Right forelimb (tissue), 1 donor: ENCODE measurements at regions not wholly inside any gene's neighbourhood (a gene's known extent, or its start where the extent isn't known, plus 50 kb on each side); places are given as distances from the start of the nearest gene placed in this dataset.
"Not testable (repeated sequence)": the region's sequence is repeated elsewhere in the genome, so short reads cannot be mapped to it uniquely, and the experiment has no call there.

ENCODE experiments used
- DNase-seq: peaks from one replicate; pipeline ENCODE4 v3.0.0-alpha.2; 2018

- DNase-seq: no peak
Observed at GRCh38 chr2:52343706-52344266, 1311.9 kb upstream of the NRXN1 start.

DNA sequence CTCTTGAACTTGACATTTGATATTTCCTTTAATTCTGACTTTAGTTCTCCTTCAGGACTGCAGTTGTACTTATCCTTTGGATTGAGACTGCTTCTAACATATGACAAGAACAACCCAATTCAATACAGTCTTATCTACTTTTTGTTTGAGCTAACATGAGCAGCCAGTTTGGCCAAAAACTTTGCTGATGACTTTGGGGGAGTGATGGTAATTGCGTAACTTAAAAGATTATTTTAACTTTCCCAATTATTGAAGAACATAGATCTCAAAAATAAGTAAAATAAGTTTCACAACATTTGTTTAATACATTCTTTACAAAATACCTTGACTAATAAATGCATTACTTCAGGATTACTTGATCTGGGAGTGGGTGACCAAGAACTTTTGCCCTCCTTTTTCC is 1311.1 kb upstream of the NRXN1 start:
- DNase-seq: no peak

- no peak for DNase-seq
Observed at GRCh38 chr2:52342458-52342857, 1310.5 kb upstream of the NRXN1 start.

- DNase-seq: no peak
Observed at GRCh38 chr2:52341732-52342131, 1309.8 kb upstream of the NRXN1 start.

DNA sequence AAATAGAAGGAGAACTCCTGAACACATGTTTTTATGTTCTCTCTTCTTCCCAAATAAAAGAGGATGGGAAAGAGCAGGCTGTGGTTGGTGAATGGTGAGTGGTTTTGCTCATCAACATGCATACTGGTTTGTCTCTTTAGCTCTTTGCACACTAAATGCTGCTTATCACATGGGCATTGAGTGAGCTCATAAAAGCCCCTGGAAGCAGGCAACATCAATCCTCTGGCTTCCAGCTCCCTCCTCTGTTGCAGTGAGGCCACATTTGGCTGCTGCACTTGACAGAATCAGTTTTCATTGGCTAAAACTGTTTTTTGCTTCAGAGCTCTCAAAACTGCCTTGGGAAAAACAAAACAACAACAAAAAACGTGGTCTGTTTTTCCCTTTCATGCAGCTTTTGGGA is 1308.2 kb upstream of the NRXN1 start:
- peak; percentile 48 for DNase-seq

DNA sequence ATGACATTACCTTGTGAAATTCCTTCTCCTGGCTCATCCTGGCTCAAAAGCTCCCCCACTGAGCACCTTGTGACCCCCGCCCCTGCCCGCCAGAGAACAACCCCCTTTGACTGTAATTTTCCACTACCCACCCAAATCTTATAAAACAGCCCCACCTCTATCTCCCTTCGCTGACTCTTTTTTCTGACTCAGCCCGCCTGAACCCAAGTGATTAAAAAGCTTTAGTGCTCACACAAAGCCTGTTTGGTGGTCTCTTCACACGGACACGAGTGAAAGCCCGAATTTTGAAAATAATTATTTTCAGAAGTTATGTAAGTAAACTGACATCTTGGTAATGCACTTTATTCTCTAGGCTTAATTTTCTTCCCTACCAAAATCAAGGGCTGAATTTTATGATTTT is 1305.9 kb upstream of the NRXN1 start:
- DNase-seq: not testable (repeated sequence)

GRCh38 chr2:52336951-52337350 is 1305.0 kb upstream of the NRXN1 start:
- DNase-seq: no peak

DNA sequence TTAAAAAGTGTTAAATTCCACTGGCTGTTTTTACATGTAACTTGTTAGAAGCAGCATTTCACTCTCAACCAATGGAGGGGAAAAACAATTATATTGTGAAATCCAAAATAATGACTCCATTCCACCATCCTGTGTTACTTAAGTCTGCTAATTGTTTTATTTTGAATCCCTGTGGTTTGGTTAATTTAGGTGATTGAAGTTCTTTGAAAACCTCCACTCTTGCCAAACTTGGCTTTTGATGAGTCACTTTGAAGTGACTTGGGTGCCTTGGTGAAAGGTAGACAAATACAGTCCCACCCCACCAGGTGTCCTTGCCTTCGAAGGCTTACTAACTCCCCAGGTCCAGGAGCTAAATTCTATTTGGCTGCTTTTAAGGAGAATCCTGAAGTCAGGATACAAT is 1303.8 kb upstream of the NRXN1 start:
- no peak for DNase-seq

GRCh38 chr2:52334185-52334584 is 1302.3 kb upstream of the NRXN1 start:
- DNase-seq: no peak

GRCh38 chr2:52327641-52328040 is 1295.7 kb upstream of the NRXN1 start:
- no peak for DNase-seq

GRCh38 chr2:52314231-52314630 is 1282.3 kb upstream of the NRXN1 start:
- no peak for DNase-seq

- DNase-seq: no peak
Observed at GRCh38 chr2:52312486-52312885, 1280.6 kb upstream of the NRXN1 start.

DNA sequence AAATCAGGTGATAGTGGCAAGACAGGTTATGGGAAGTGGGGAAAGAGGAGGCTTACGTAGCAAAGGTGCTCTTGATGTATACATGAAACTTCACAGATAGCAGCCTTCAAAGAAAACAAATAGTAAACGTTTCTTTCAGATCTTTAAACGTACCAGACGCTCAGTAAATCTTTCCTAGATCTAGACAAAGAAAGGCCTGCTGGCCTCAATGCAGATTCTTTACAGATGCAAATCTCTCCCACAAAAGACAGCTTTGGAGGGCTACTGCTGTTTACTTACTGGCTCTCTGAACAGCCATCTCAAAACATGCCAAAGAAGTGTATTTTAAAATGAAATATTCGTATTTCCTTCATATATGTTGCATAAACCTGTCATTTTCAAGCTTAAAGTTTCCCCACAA is 1279.9 kb upstream of the NRXN1 start:
- no peak for DNase-seq

- DNase-seq: no peak
Observed at GRCh38 chr2:52308156-52308555, 1276.2 kb upstream of the NRXN1 start.

- no peak for DNase-seq
Observed at GRCh38 chr2:52294628-52295027, 1262.7 kb upstream of the NRXN1 start.

GRCh38 chr2:52292801-52293200 is 1260.9 kb upstream of the NRXN1 start:
- DNase-seq: no peak

GRCh38 chr2:52289741-52290140 is 1257.8 kb upstream of the NRXN1 start:
- no peak for DNase-seq

DNA sequence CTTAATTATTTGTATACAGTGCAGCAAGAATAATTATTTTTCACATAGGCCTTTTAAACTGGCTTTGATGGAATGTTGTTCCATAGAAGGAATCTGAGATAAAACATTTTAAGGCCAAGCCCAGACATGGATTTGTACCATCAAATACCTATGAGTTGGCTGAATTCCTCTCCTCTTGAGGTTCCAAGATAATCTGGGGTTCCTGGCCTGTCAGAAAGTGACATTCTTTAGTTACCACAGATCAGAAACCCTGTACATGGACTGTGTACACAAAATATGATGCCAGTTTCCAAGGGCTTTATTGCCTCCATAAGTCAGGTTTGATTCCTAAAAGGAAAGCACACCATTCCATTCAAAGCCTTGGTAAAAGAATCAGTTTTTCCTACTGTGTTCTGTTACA is 1256.7 kb upstream of the NRXN1 start:
- no peak for DNase-seq

- no peak for DNase-seq
Observed at GRCh38 chr2:52269696-52270485, 1238.0 kb upstream of the NRXN1 start.

- no peak for DNase-seq
Observed at GRCh38 chr2:52264911-52265310, 1233.0 kb upstream of the NRXN1 start.

DNA sequence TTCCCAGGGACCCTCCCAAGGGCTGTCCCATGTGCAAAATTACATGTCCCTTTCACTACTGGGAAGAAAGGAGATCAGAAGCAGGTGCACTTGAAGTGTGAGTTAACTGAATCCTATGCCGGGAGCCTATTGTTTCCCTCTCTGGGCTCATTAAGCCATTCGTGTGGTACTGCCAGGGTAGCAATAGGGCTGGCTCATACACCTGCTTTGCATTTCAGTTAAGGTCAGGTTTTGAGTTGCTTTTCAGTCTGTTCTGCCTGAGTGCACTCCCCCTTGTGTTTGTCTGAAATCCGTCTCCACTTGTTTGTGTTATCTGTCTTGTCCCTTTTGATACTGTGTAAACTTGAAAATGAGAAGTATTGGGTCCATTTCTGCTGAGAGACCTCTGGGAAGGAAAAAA is 1232.6 kb upstream of the NRXN1 start:
- DNase-seq: no peak

DNA sequence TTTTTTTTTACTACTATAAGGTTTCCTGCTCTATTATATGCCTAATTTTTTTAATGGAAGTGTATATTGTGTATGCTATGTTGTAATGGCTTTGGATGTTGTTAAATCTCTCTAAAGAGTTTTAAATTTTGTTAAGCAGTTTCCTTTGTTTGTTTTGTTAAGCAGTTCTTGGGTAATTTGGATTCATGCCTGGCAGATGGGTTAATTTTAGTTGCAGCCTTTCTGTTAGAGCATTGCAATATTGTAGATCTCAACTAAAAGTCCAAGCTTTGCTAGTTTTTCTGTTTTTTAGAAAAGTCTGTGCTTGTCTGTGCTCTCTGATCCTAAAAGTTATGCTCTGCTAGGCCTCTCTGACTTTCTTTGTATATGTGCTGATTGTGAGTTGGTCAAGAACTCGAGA is 1229.0 kb upstream of the NRXN1 start:
- no peak for DNase-seq

DNA sequence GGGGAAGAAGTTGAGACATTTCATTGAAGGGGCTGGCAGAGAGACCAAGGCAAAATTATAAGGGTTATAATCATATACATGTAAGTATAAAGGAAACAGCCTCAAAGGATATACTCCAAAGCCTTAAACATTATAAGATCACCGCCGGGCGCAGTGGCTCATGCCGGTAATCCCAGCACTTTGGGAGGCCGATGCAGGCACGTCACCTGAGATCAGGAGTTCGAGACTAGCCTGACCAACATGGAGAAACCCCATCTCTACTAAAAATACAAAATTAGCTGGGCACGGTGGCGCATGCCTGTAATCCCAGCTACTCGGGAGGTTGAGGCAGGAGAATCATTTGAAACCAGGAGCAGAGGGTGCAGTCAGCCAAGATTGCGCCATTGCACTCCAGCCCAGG is 1227.0 kb upstream of the NRXN1 start:
- not testable (repeated sequence) for DNase-seq

DNA sequence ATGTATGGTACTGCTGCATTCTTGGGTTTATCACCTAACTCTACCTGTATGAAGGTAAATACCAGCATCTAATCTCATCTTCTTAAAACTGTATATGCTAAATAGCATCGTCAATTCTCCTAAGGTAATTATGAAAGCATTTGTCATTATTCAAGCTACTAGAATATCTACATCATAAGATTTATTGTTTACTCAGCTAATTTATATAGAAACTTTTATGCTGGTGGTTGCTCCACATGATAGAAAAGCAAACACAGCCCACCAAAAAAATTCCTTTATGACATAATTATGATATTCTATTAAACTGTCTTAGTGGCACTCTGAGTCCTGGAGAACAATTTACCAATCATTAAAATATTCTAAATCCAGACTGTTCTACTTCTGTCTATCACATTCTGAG is 1226.1 kb upstream of the NRXN1 start:
- no peak for DNase-seq

GRCh38 chr2:52253416-52253980 is 1221.6 kb upstream of the NRXN1 start:
- DNase-seq: no peak
